ENCODE measurements at regions not wholly inside any gene's neighbourhood (a gene's known extent, or its start where the extent isn't known, plus 50 kb on each side); places are given as distances from the start of the nearest gene placed in this dataset.

DNA sequence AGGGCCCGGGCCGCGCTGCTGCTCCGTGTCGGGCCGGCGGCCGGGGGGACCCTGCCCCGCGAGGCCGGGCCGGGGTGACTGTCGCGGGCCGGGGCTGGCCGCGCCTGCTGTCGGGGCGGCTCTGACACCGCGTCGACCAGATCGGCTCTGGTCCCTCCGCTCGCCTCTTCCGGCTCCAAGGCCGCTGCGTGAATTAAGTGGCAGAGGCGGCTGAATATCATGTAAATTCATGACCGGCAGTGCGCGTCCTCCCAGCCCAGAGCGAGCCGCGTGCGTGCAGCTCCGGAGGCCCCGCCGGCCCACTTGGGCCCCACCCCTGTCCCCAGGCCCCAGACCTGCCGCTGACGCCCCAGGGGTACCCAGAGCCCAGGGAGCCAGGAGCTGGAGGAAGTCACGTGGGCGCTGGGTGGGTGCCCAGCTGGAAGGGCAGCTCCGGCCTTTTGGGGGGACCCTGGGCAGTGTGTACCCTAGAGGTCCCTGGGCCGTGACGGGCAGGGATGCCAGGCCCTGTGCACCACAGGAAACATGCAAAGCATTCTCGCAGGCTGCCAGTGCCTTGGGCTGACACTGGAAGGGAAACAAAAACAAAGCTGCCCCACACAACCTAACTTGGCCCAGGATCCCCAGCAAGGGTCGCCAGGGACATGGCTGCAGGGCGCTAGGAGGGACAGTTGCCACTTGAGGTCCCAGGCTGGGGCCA is 584.0 kb upstream of the MKI67 start:
- no peaks in the 10 kb centered on the region for H3K4me1 ChIP-seq (ENCODE audit: insufficient read depth, low read length)
- no peaks in the 10 kb centered on the region for H3K9me3 ChIP-seq (ENCODE audit: low read length)
- POLR2A ChIA-PET = no interaction called here
- H2AFZ ChIP-seq (ENCODE audit: low read length) = no peak overlapping the region
- H3K27ac ChIP-seq (ENCODE audit: extremely low read length, insufficient read depth, low read length) = no peak overlapping the region
- H3K4me2 ChIP-seq (ENCODE audit: low read depth, low read length) = no peak overlapping the region
- CTCF ChIA-PET (ENCODE audit: low intra/inter-chr PET ratio, low total read pairs) = no interaction called here
- DNase-seq (ENCODE audit: low spot score) = no peak
- no peak for TF ChIP-seq SNRNP70 (IDR thresholded peaks at IDR 0.05; ENCODE audit: low read depth, low read length)
- no peak for TF ChIP-seq SP140L (CRISPR knock-in tag; IDR thresholded peaks at IDR 0.05; ENCODE audit: borderline replicate concordance)
- no peak for TF ChIP-seq CENPT (CRISPR knock-in tag; IDR thresholded peaks at IDR 0.05; ENCODE audit: low read depth)
- TF ChIP-seq REST (IDR thresholded peaks at IDR 0.05; ENCODE audit: borderline replicate concordance in 1 of 2, low read depth in 1 of 2, low read length in 2 of 2) = no peak
- TF ChIP-seq SIN3B (IDR thresholded peaks at IDR 0.05; ENCODE audit: low read length) = no peak
- no peak for TF ChIP-seq CBX5 (CRISPR knock-in tag; IDR thresholded peaks at IDR 0.05; ENCODE audit: borderline replicate concordance)
- TF ChIP-seq SIN3A (IDR thresholded peaks at IDR 0.05; ENCODE audit: borderline replicate concordance, low read depth, low read length) = no peak
- TF ChIP-seq NR2F2 (IDR thresholded peaks at IDR 0.05; ENCODE audit: borderline replicate concordance, low read depth) = no peak
- no peak for TF ChIP-seq NFYC (CRISPR knock-in tag; IDR thresholded peaks at IDR 0.05)
- no peak for TF ChIP-seq ZNF33A (CRISPR knock-in tag; IDR thresholded peaks at IDR 0.05; ENCODE audit: borderline replicate concordance)
- TF ChIP-seq PCBP1 (IDR thresholded peaks at IDR 0.05; ENCODE audit: borderline replicate concordance, low read depth, low read length) = no peak
- TF ChIP-seq BRCA1 (CRISPR knock-in tag; IDR thresholded peaks at IDR 0.05) = no peak
- no peak for TF ChIP-seq ZNF749 (CRISPR knock-in tag; IDR thresholded peaks at IDR 0.05; ENCODE audit: borderline replicate concordance)
- TF ChIP-seq TCF12 (IDR thresholded peaks at IDR 0.05) = no peak
- no peak for TF ChIP-seq TCF12 (CRISPR knock-in tag; IDR thresholded peaks at IDR 0.05)
- TF ChIP-seq TARDBP (CRISPR knock-in tag; IDR thresholded peaks at IDR 0.05) = no peak
- TF ChIP-seq YEATS4 (CRISPR knock-in tag; IDR thresholded peaks at IDR 0.05; ENCODE audit: borderline replicate concordance) = no peak
- TF ChIP-seq AHR (CRISPR knock-in tag; IDR thresholded peaks at IDR 0.05) = no peak
- TF ChIP-seq PCBP2 (optimal IDR thresholded peaks at IDR 0.05; ENCODE audit: low read depth, low read length, poor library complexity, severe bottlenecking) = no peak
- TF ChIP-seq ZKSCAN5 (CRISPR knock-in tag; IDR thresholded peaks at IDR 0.05) = no peak
- BruUV-seq (replicated peaks) = no TSS peak
- H3K9ac ChIP-seq (ENCODE audit: insufficient read depth, low read depth, low read length) = no peak overlapping the region
- peaks cover 3 to 21% of the 10 kb centered on the region in 2 experiments; a peak in 3 of 5 replicates for H3K27me3 ChIP-seq (ENCODE audit: control insufficient read depth in 1 of 2, insufficient read depth in 2 of 2, low read length in 2 of 2)
- in situ Hi-C loops (cut with HindIII; ENCODE audit: extremely low pct_ligation_motif_present, low pct_unique_long_range_greater_than_20kb) = no loop called here
- intact Hi-C loops (cut with micrococcal nuclease; ENCODE audit: unreplicated experiment) = no loop called here
- H3K79me2 ChIP-seq (ENCODE audit: insufficient read depth, low read length) = no peaks in the 10 kb centered on the region
- no peak for FAIRE-seq
- no peak overlapping the region for H3K4me3 ChIP-seq (replicated peaks in 1 of 3; ENCODE audit: insufficient read depth in 1 of 3, low read depth in 2 of 3, low read length in 3 of 3)
- H3K36me3 ChIP-seq (replicated peaks in 1 of 2; ENCODE audit: control insufficient read depth in 1 of 2, insufficient read depth in 2 of 2, low read length in 2 of 2) = no peaks in the 10 kb centered on the region
- no peaks in the 10 kb centered on the region for H4K20me1 ChIP-seq (ENCODE audit: insufficient read depth, low read length)
- ATAC-seq = no peak
- 0% methylated on average over 2 of the region's 49 CpGs for WGBS (ENCODE audit: low lambda C conversion rate)

Measured in HepG2 (cell line).